GM21381 (cell line): ENCODE measurements at regions not wholly inside any gene's neighbourhood (a gene's known extent, or its start where the extent isn't known, plus 50 kb on each side); places are given as distances from the start of the nearest gene placed in this dataset.

ENCODE experiments used
- ATAC-seq: cut with Tn5 transposase; IDR thresholded peaks from one replicate; pipeline ENCODE4 v1.9.1; 2021; ENCODE audit warnings: mild to moderate bottlenecking, moderate library complexity; ENCODE audit not compliant: unreplicated experiment

DNA sequence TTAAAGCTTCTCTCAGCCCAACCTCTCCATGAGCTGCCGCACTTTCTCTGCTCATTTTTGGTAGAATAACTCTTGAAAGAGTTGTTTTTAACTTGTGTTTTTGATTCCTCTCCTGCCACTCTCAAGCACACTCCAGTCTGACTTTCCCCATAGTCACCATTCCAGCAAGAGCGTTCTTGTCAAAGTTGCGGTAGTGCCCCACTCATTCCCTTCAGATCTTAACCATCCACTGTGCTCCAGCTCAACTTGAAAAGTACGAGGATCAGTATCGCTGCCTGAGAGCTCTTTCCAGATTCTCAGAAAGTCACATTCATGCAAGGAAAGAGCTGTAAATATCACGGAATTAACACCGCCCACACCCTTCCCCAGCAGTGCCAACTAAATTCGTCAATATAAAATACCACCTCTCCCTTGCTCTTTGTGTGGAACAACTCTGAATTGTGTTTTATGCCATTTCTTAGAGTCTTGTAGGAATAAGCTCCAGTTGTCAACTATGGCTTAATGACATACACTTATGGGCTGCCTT lies 59.7 kb upstream of the IL15 start:
- no peak for ATAC-seq

DNA sequence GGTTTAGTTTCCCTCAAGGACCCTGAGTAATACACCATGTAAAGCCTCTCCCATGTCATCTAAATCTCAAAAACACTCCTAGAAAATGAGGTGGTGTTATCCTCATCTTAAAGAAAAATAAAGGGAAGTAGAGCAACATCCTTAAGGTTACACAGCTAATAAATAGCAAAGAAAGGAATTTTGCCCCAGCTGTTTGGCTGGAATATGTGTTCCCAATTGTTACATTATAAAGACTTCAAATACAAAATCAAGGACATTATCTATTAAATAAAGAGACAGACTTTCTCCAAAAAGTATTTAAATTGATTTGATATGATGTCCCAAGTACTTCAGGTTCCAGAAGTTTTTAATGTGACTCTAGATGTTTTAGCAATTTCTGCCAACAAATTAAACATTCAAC lies 57.9 kb upstream of the IL15 start:
- ATAC-seq, result no peak

GRCh38 chr4:141580523-141580922 lies 55.9 kb upstream of the IL15 start:
- ATAC-seq, result no peak
